Tibial nerve (tissue), 4 donors: ENCODE measurements at regions not wholly inside any gene's neighbourhood (a gene's known extent, or its start where the extent isn't known, plus 50 kb on each side); places are given as distances from the start of the nearest gene placed in this dataset.

ENCODE experiments used
- EP300 ChIP-seq, 2 donors: sonication (generic); formaldehyde crosslinking; IDR thresholded peaks; one replicate each; pipeline ENCODE4 v1.6.1; 2017; ENCODE audit warnings: antibody characterized with exemption in 2 of 2, mild to moderate bottlenecking in 1 of 2
- POLR2A ChIP-seq, 2 donors: fragments of 450-650 bp; IDR thresholded peaks; one replicate each; pipeline ENCODE4 v1.6.1; 2017; ENCODE audit warnings: antibody characterized with exemption in 2 of 2, mild to moderate bottlenecking in 2 of 2, moderate library complexity in 2 of 2
- TF ChIP-seq, protein P1 (sequence below), 5 experiments: fragments of 200-600 bp in 3 of 5; fragments of 450-650 bp in 2 of 5; sonication (generic) in 3 of 5; IDR thresholded peaks; one replicate each; pipeline ENCODE4 v1.5.1; 2016 to 2019; ENCODE audit warnings: antibody characterized with exemption in 5 of 5, mild to moderate bottlenecking in 3 of 5, moderate library complexity in 2 of 5

DNA sequence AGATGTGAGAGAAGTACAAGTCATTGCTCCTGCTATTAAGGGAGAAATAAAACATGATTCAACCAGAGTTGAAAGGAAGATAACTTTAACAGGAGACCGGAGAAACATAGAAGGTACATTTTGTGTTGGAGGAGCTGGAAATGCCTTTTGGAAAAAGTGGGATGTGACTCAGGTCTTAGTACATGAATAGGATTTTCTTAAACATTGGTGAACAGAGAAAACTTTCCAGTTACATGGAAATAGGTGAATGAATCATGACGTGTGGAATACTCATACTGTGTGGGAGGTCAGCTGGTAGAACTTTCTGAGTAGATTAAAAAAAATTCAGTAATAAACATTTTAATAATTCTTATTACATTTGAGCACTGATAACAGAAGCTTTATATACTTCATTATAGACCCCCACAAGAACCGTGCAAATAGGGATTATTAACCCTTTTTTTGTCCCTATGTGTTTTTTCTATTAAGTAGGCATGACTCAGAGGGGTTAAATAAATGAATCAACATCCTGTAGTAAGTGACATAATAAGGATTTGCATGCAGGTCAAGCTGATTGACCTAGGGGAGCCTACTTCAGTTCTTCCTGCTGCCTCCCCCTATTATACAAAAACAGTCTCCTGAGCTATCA, 710.5 kb downstream of the NOVA1 start:
- TF ChIP-seq, protein P1, sequence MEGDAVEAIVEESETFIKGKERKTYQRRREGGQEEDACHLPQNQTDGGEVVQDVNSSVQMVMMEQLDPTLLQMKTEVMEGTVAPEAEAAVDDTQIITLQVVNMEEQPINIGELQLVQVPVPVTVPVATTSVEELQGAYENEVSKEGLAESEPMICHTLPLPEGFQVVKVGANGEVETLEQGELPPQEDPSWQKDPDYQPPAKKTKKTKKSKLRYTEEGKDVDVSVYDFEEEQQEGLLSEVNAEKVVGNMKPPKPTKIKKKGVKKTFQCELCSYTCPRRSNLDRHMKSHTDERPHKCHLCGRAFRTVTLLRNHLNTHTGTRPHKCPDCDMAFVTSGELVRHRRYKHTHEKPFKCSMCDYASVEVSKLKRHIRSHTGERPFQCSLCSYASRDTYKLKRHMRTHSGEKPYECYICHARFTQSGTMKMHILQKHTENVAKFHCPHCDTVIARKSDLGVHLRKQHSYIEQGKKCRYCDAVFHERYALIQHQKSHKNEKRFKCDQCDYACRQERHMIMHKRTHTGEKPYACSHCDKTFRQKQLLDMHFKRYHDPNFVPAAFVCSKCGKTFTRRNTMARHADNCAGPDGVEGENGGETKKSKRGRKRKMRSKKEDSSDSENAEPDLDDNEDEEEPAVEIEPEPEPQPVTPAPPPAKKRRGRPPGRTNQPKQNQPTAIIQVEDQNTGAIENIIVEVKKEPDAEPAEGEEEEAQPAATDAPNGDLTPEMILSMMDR (IDR thresholded peaks at IDR 0.05): no peak
- TF ChIP-seq POLR2A (IDR thresholded peaks at IDR 0.05) (no peak), EP300 (IDR thresholded peaks at IDR 0.05) (no peak)
